Body of pancreas (tissue), 4 donors: ENCODE measurements at regions not wholly inside any gene's neighbourhood (a gene's known extent, or its start where the extent isn't known, plus 50 kb on each side); places are given as distances from the start of the nearest gene placed in this dataset.
"Not testable (repeated sequence)": the region's sequence is repeated elsewhere in the genome, so short reads cannot be mapped to it uniquely, and the experiment has no call there.

Source experiments
- ATAC-seq: fragments of 150-250 bp; one replicate; pipeline ENCODE4 v1.9.1; 2016
- DNase-seq, 4 donors: peaks; one replicate each; pipeline ENCODE4 v3.0.0-alpha.2; 2019
- H3K27ac ChIP-seq, 4 donors: fragments of 200-600 bp; sonication (generic); 1 replicate in 3 of 4; 2 replicates in 1 of 4; pipeline versions ENCODE4 v1.5.1 to v1.6.1; 2016 to 2019; ENCODE audit warnings: mild to moderate bottlenecking in 1 of 4, mixed read lengths in 1 of 4, moderate library complexity in 1 of 4
- H3K27me3 ChIP-seq, 2 donors: fragments of 200-600 bp; sonication (generic); one replicate each; pipeline ENCODE4 v1.6.0; 2016; ENCODE audit warnings: mild to moderate bottlenecking in 1 of 2
- H3K36me3 ChIP-seq, 2 donors: fragments of 200-600 bp; sonication (generic); replicated peaks in 1 of 2; 2 replicates each; pipeline ENCODE4 v1.5.1; 2016; ENCODE audit warnings: low read depth in 2 of 2; ENCODE audit not compliant: insufficient read depth in 1 of 2
- H3K4me1 ChIP-seq: fragments of 200-600 bp; sonication (generic); one replicate; pipeline ENCODE4 v1.6.0; 2016
- H3K4me3 ChIP-seq, 2 donors: fragments of 200-600 bp; sonication (generic); 1 replicate in 1 of 2; 2 replicates in 1 of 2; pipeline ENCODE4 v1.5.1; 2016 to 2019
- H3K9me3 ChIP-seq, 3 donors: fragments of 200-600 bp; sonication (generic); 1 replicate in 2 of 3; 2 replicates in 1 of 3; pipeline ENCODE4 v1.5.1; 2016
- CTCF ChIP-seq, 7 experiments: fragments of 450-650 bp in 4 of 7; fragments of 200-600 bp in 3 of 7; sonication (generic) in 3 of 7; IDR thresholded peaks; one replicate each; pipeline ENCODE4 v1.5.1; 2016 to 2019; ENCODE audit warnings: antibody characterized with exemption in 7 of 7
- POLR2A ChIP-seq, 3 donors: fragments of 450-650 bp; IDR thresholded peaks; one replicate each; pipeline ENCODE4 v1.6.1; 2016; ENCODE audit warnings: antibody characterized with exemption in 3 of 3, mild to moderate bottlenecking in 2 of 3
- WGBS, 2 donors: methylation state at CpG; one replicate each; pipeline ENCODE4 v1.1.5; 2017; 5-methylcytosine and 5-hydroxymethylcytosine counted together
- intact Hi-C: fragments of 100-400 bp; cut with DNase I; formaldehyde crosslinking; loops from one replicate; pipeline ENCODE4 v1.15.1; 2023

DNA sequence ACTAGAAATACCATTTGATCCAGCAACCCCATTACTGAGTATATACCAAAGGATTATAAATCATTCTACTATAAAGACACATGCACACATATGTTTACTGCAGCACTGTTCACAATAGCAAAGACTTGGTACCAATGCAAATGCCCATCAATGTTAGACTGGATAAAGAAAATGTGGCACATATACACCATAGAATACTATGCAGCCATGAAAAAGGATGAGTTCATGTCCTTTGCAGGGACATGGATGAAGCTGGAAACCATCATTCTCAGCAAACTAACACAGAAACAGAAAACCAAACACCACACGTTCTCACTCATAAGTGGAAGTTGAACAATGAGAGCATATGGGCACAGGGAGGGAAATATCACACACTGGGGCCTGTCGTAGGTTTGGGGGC is 106.0 kb downstream of the SPATA18 start:
- H3K9me3 ChIP-seq, H3K27ac ChIP-seq, H3K4me3 ChIP-seq, ATAC-seq, H3K36me3 ChIP-seq, H3K4me1 ChIP-seq, DNase-seq, H3K27me3 ChIP-seq, intact Hi-C loops: not testable (repeated sequence)
- 43 to 62% methylated on average over 2 of the region's 2 CpGs for WGBS, 2 donors

- Histone ChIP-seq H3K27me3 (no peaks in the 10 kb centered on the region), H3K4me1 (no peaks in the 10 kb centered on the region), H3K4me3 (no peak overlapping the region), H3K27ac (no peak overlapping the region), H3K36me3 (no peaks in the 10 kb centered on the region), H3K9me3 (no peaks in the 10 kb centered on the region)
- intact Hi-C loops, result no loop called here
- no peak for TF ChIP-seq CTCF (IDR thresholded peaks at IDR 0.05)
- no peak for TF ChIP-seq POLR2A (IDR thresholded peaks at IDR 0.05)
- 42 to 45% methylated on average over 4 of the region's 4 CpGs for WGBS, 2 donors
- ATAC-seq, result peak; percentile 30
- DNase-seq, result peak in 1 of 4 donors; percentile 3
Observed at GRCh38 chr4:52157641-52158316, 106.7 kb downstream of the SPATA18 start.

DNA sequence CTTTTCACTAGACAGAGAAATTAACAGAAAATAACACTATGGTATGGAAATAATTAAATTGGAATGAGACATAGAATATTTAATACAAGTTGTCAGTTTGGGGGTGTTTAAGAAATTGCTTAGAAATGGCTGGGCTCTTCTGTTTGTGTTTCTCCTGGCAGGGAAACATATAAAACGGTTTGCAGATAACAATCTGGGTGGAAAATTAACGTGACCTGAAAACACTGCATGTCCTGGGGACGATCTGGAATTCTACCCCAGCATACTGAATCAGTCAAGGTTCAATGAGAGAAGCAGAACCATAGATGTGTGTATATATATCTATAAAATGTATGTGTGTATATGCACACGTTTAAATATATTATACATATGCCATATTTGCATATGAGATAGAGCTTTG is 109.8 kb downstream of the SPATA18 start:
- H3K27me3 ChIP-seq, result no peaks in the 10 kb centered on the region
- 35 to 39% methylated on average over 4 of the region's 4 CpGs for WGBS, 2 donors
- TF ChIP-seq CTCF (IDR thresholded peaks at IDR 0.05) (no peak), POLR2A (IDR thresholded peaks at IDR 0.05) (no peak)
- no peak overlapping the region for H3K27ac ChIP-seq
- no peak overlapping the region for H3K4me3 ChIP-seq
- DNase-seq, result no peak
- no peaks in the 10 kb centered on the region for H3K36me3 ChIP-seq
- H3K4me1 ChIP-seq, result no peaks in the 10 kb centered on the region
- H3K9me3 ChIP-seq, result no peaks in the 10 kb centered on the region
- no peak for ATAC-seq
- intact Hi-C loops, result no loop called here

GRCh38 chr4:52164116-52164515 is 113.0 kb downstream of the SPATA18 start:
- DNase-seq, result no peak
- 14 to 19% methylated on average over 1 of the region's 1 CpG for WGBS, 2 donors

DNA sequence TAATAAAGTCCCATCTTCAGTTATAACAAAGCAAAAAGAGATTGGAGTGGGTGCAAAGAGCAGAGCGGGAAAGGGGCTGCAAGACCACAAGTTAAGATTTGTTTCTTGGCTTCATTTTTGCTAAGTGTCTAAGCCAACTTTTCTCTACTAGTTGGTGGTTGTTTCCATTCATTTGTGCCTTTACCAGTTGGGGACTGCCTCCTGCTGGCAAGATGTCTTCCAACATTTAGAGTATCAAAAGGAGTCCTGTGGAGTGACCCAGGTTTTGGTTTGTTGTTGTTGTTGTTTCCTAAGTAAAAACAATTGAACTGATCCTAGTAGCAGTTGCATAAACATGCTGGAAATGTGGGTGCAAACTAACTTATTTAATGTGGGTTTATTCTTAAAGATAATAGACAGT is 121.1 kb downstream of the SPATA18 start:
- intact Hi-C loops, result no loop called here
- TF ChIP-seq CTCF (IDR thresholded peaks at IDR 0.05), result peak in 1 of 7 experiments; percentile 9
- no peak for TF ChIP-seq POLR2A (IDR thresholded peaks at IDR 0.05)
- H3K27me3 ChIP-seq, result no peaks in the 10 kb centered on the region
- H3K9me3 ChIP-seq, result no peaks in the 10 kb centered on the region
- DNase-seq, result peak in 1 of 4 donors; percentile 10
- no peak overlapping the region for H3K27ac ChIP-seq
- H3K4me1 ChIP-seq, result no peaks in the 10 kb centered on the region
- ATAC-seq, result no peak
- H3K4me3 ChIP-seq, result no peak overlapping the region
- no peaks in the 10 kb centered on the region for H3K36me3 ChIP-seq
- WGBS, 2 donors, result 68 to 81% methylated on average over 1 of the region's 1 CpG

More at GRCh38 chr4:52164116-52164515, 113.0 kb downstream of the SPATA18 start:
- Histone ChIP-seq H3K27ac (no peak overlapping the region), H3K4me1 (no peaks in the 10 kb centered on the region), H3K36me3 (no peaks in the 10 kb centered on the region), H3K9me3 (no peaks in the 10 kb centered on the region), H3K27me3 (no peaks in the 10 kb centered on the region), H3K4me3 (no peak overlapping the region)
- no peak for ATAC-seq
- no peak for TF ChIP-seq POLR2A (IDR thresholded peaks at IDR 0.05)
- no peak for TF ChIP-seq CTCF (IDR thresholded peaks at IDR 0.05)
- intact Hi-C loops, result no loop called here
